ENCODE measurements at regions not wholly inside any gene's neighbourhood (a gene's known extent, or its start where the extent isn't known, plus 50 kb on each side); places are given as distances from the start of the nearest gene placed in this dataset.

GRCh38 chr22:49238181-49239141, 589.2 kb downstream of the BRD1 start:
- no peak for DNase-seq

GRCh38 chr22:49237703-49238102, 590.0 kb downstream of the BRD1 start:
- DNase-seq = no peak

GRCh38 chr22:49237279-49237678, 590.4 kb downstream of the BRD1 start:
- no peak for DNase-seq

GRCh38 chr22:49236541-49237075, 591.1 kb downstream of the BRD1 start:
- DNase-seq = no peak

GRCh38 chr22:49235463-49236300, 592.0 kb downstream of the BRD1 start:
- peak; percentile 30 for DNase-seq

GRCh38 chr22:49234459-49234858, 593.2 kb downstream of the BRD1 start:
- no peak for DNase-seq

- DNase-seq = no peak
Observed at GRCh38 chr22:49233507-49234100, 594.1 kb downstream of the BRD1 start.

- no peak for DNase-seq
Observed at GRCh38 chr22:49232319-49233067, 595.2 kb downstream of the BRD1 start.

- DNase-seq = no peak
Observed at GRCh38 chr22:49230194-49230577, 597.5 kb downstream of the BRD1 start.

GRCh38 chr22:49229483-49230193, 598.0 kb downstream of the BRD1 start:
- no peak for DNase-seq

GRCh38 chr22:49228431-49229037, 599.1 kb downstream of the BRD1 start:
- no peak for DNase-seq

- DNase-seq = no peak
Observed at GRCh38 chr22:49227670-49228069, 600.0 kb downstream of the BRD1 start.

- DNase-seq = no peak
Observed at GRCh38 chr22:49226096-49226495, 601.6 kb downstream of the BRD1 start.

GRCh38 chr22:49224243-49224642, 603.4 kb downstream of the BRD1 start:
- DNase-seq = no peak

GRCh38 chr22:49218142-49218541, 609.5 kb downstream of the BRD1 start:
- DNase-seq = no peak

- no peak for DNase-seq
Observed at GRCh38 chr22:49216579-49216978, 611.1 kb downstream of the BRD1 start.

GRCh38 chr22:49215840-49216239, 611.8 kb downstream of the BRD1 start:
- DNase-seq = no peak

GRCh38 chr22:49214976-49215375, 612.7 kb downstream of the BRD1 start:
- DNase-seq = no peak

- no peak for DNase-seq
Observed at GRCh38 chr22:49213731-49214352, 613.8 kb downstream of the BRD1 start.

- DNase-seq = no peak
Observed at GRCh38 chr22:49212466-49212865, 615.2 kb downstream of the BRD1 start.

GRCh38 chr22:49212002-49212401, 615.7 kb downstream of the BRD1 start:
- no peak for DNase-seq
